ENCODE measurements at regions not wholly inside any gene's neighbourhood (a gene's known extent, or its start where the extent isn't known, plus 50 kb on each side); places are given as distances from the start of the nearest gene placed in this dataset.

DNA sequence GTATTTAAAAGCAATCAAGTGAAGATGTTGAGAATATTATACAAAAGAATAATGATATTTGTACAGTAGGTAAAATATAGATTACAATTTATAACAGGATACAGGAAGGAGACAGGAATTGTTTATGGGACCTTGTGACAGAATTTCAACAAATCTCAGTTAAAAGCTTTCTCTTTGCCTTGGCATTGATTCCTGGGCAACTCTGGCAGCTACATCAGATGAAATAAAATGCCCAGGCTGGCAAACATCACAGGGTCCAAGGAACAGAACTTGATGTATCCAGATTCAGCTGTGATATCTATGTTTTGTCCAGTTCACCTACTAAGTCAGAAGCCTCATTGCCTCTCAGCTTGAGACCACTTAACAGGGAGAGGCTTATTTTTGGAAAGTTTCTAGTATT lies 473.1 kb downstream of the MCTP2 start:
- intact Hi-C loops (cut with micrococcal nuclease; ENCODE audit: unreplicated experiment): no loop called here
- no peak overlapping the region for H3K4me3 ChIP-seq (ENCODE audit: low read depth, low read length, poor library complexity, severe bottlenecking)
- no peak overlapping the region for H3K27ac ChIP-seq (ENCODE audit: low read depth, low read length, poor library complexity, severe bottlenecking)
- H3K36me3 ChIP-seq (ENCODE audit: insufficient read depth, low read length, poor library complexity, severe bottlenecking): no peaks in the 10 kb centered on the region
- ChIA-PET POLR2A (ENCODE audit: low non-redundant PET) (no interaction called here), CTCF (no interaction called here)
- no peaks in the 10 kb centered on the region for H3K27me3 ChIP-seq (replicated peaks; ENCODE audit: insufficient read depth, low read depth, low read length, poor library complexity)
- H3K9me3 ChIP-seq (ENCODE audit: low read depth, low read length, poor library complexity, severe bottlenecking): no peaks in the 10 kb centered on the region
- TF ChIP-seq, protein P1, sequence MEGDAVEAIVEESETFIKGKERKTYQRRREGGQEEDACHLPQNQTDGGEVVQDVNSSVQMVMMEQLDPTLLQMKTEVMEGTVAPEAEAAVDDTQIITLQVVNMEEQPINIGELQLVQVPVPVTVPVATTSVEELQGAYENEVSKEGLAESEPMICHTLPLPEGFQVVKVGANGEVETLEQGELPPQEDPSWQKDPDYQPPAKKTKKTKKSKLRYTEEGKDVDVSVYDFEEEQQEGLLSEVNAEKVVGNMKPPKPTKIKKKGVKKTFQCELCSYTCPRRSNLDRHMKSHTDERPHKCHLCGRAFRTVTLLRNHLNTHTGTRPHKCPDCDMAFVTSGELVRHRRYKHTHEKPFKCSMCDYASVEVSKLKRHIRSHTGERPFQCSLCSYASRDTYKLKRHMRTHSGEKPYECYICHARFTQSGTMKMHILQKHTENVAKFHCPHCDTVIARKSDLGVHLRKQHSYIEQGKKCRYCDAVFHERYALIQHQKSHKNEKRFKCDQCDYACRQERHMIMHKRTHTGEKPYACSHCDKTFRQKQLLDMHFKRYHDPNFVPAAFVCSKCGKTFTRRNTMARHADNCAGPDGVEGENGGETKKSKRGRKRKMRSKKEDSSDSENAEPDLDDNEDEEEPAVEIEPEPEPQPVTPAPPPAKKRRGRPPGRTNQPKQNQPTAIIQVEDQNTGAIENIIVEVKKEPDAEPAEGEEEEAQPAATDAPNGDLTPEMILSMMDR (conservative IDR thresholded peaks at IDR 0.05; ENCODE audit: low read depth, low read length): no peak
- no peak for DNase-seq (ENCODE audit: low spot score)
- BruUV-seq (replicated peaks): no TSS peak
- H3K4me1 ChIP-seq (ENCODE audit: insufficient read depth, low read length, poor library complexity, severe bottlenecking): no peaks in the 10 kb centered on the region

DNA sequence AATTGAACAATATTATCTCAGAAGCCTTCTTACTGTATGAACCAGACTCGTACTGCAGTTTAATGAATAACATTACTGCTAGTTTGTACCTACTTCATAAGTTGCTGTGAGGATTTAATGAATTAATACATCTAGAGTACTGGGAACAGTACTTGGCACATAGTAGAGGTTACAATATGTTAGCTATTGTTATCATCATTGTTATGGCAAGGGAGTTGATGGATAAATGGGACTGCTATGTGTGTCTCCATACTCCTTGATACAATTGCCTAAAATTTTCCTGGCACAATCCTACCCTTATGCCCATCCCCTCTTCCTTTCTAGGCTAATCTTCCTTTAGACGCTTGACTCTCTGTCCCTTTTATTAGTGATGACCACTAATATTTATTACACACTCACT lies 473.6 kb downstream of the MCTP2 start:
- H3K27ac ChIP-seq (ENCODE audit: low read depth, low read length, poor library complexity, severe bottlenecking): no peak overlapping the region
- no peak overlapping the region for H3K4me3 ChIP-seq (ENCODE audit: low read depth, low read length, poor library complexity, severe bottlenecking)
- intact Hi-C loops (cut with micrococcal nuclease; ENCODE audit: unreplicated experiment): no loop called here
- H3K9me3 ChIP-seq (ENCODE audit: low read depth, low read length, poor library complexity, severe bottlenecking): no peaks in the 10 kb centered on the region
- TF ChIP-seq, protein P1 (conservative IDR thresholded peaks at IDR 0.05; ENCODE audit: low read depth, low read length): no peak
- no peak for TF ChIP-seq EZH2 (IDR thresholded peaks at IDR 0.05; ENCODE audit: borderline replicate concordance, low read depth, low read length, poor library complexity, severe bottlenecking)
- H3K27me3 ChIP-seq (replicated peaks; ENCODE audit: insufficient read depth, low read depth, low read length, poor library complexity): no peaks in the 10 kb centered on the region
- ChIA-PET POLR2A (ENCODE audit: low non-redundant PET) (no interaction called here), CTCF (no interaction called here)
- no peak for DNase-seq (ENCODE audit: low spot score)
- H3K36me3 ChIP-seq (ENCODE audit: insufficient read depth, low read length, poor library complexity, severe bottlenecking): no peaks in the 10 kb centered on the region
- BruUV-seq (replicated peaks): no TSS peak
- no peaks in the 10 kb centered on the region for H3K4me1 ChIP-seq (ENCODE audit: insufficient read depth, low read length, poor library complexity, severe bottlenecking)

DNA sequence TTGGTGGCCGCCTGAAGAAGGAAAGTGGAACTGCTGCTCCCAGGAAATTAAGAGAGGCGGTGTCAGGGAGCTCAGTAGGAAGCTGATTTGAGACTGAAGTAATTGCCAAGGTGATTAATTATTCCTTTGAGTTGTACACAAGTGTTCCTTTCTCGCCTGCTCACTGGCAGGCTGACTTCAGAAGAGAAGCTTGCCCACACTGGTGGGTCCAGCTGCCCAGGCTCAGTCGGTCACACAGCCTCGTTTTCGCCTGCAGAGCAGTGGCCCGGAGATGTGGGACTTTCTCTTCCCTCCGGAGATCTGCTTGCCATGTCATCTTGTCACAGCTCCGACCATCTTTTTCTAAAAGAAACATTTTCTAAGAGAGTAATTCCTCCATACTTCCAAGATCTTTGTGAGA lies 478.0 kb downstream of the MCTP2 start:
- POLR2A ChIA-PET (ENCODE audit: low non-redundant PET): no interaction called here

More for the DNA sequence above, 478.0 kb downstream of the MCTP2 start:
- Histone ChIP-seq H3K27ac (ENCODE audit: low read depth, low read length, poor library complexity, severe bottlenecking) (no peak overlapping the region), H3K27me3 (replicated peaks; ENCODE audit: insufficient read depth, low read depth, low read length, poor library complexity) (no peaks in the 10 kb centered on the region), H3K9me3 (ENCODE audit: low read depth, low read length, poor library complexity, severe bottlenecking) (no peaks in the 10 kb centered on the region), H3K36me3 (ENCODE audit: insufficient read depth, low read length, poor library complexity, severe bottlenecking) (no peaks in the 10 kb centered on the region), H3K4me1 (ENCODE audit: insufficient read depth, low read length, poor library complexity, severe bottlenecking) (no peaks in the 10 kb centered on the region), H3K4me3 (ENCODE audit: low read depth, low read length, poor library complexity, severe bottlenecking) (no peak overlapping the region)
- DNase-seq (ENCODE audit: low spot score): no peak
- TF ChIP-seq EZH2 (IDR thresholded peaks at IDR 0.05; ENCODE audit: borderline replicate concordance, low read depth, low read length, poor library complexity, severe bottlenecking): no peak
- TF ChIP-seq, protein P1 (conservative IDR thresholded peaks at IDR 0.05; ENCODE audit: low read depth, low read length): no peak
- CTCF ChIA-PET: no interaction called here
- BruUV-seq (replicated peaks): no TSS peak
- intact Hi-C loops (cut with micrococcal nuclease; ENCODE audit: unreplicated experiment): no loop called here
